Astrocyte (in vitro differentiated cells and primary cell): ENCODE measurements at regions not wholly inside any gene's neighbourhood (a gene's known extent, or its start where the extent isn't known, plus 50 kb on each side); places are given as distances from the start of the nearest gene placed in this dataset.

Experiments used
- EZH2 ChIP-seq: IDR thresholded peaks from 2 replicates; pipeline ENCODE4 v1.6.1; 2012; ENCODE audit warnings: mild to moderate bottlenecking, low read length, inconsistent platforms; ENCODE audit not compliant: insufficient read depth
- TF ChIP-seq, protein P1 (sequence below): IDR thresholded peaks from 2 replicates; pipeline ENCODE4 v1.5.1; 2011; ENCODE audit warnings: low read depth, mild to moderate bottlenecking, inconsistent platforms, low read length, moderate library complexity; ENCODE audit not compliant: insufficient read depth

DNA sequence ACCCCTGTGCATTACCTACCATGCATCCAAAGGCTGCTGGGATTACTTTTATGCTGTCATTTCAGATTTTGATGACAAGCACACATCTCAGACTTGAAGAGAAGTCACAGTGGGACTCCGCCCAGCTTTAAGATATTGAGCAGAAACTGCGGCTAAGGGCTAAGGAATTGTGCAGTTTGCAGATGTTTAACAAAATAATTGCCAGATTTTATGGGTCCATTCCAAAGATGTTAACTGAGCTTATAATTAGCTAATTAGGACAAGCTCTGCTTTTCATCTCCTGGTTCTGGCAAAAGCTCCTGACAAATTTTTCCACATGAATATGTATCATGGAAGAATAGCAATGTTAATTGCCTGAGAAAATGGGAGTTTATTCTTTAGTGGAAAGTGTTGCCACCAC is 344.4 kb upstream of the ATXN7L3B start:
- TF ChIP-seq, protein P1, sequence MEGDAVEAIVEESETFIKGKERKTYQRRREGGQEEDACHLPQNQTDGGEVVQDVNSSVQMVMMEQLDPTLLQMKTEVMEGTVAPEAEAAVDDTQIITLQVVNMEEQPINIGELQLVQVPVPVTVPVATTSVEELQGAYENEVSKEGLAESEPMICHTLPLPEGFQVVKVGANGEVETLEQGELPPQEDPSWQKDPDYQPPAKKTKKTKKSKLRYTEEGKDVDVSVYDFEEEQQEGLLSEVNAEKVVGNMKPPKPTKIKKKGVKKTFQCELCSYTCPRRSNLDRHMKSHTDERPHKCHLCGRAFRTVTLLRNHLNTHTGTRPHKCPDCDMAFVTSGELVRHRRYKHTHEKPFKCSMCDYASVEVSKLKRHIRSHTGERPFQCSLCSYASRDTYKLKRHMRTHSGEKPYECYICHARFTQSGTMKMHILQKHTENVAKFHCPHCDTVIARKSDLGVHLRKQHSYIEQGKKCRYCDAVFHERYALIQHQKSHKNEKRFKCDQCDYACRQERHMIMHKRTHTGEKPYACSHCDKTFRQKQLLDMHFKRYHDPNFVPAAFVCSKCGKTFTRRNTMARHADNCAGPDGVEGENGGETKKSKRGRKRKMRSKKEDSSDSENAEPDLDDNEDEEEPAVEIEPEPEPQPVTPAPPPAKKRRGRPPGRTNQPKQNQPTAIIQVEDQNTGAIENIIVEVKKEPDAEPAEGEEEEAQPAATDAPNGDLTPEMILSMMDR, result no peak
- no peak for TF ChIP-seq EZH2
